NOMO-1 (cell line): ENCODE measurements at regions not wholly inside any gene's neighbourhood (a gene's known extent, or its start where the extent isn't known, plus 50 kb on each side); places are given as distances from the start of the nearest gene placed in this dataset.

ENCODE experiments used
- DNase-seq, 2 experiments: peaks; one replicate each; lab custom pipeline; 2025; ENCODE audit not compliant: unreplicated experiment in 2 of 2; lab: John Stamatoyannopoulos, UW

GRCh38 chr1:11338284-11338924 is 65.4 kb downstream of the UBIAD1 start:
- DNase-seq = no peak

DNA sequence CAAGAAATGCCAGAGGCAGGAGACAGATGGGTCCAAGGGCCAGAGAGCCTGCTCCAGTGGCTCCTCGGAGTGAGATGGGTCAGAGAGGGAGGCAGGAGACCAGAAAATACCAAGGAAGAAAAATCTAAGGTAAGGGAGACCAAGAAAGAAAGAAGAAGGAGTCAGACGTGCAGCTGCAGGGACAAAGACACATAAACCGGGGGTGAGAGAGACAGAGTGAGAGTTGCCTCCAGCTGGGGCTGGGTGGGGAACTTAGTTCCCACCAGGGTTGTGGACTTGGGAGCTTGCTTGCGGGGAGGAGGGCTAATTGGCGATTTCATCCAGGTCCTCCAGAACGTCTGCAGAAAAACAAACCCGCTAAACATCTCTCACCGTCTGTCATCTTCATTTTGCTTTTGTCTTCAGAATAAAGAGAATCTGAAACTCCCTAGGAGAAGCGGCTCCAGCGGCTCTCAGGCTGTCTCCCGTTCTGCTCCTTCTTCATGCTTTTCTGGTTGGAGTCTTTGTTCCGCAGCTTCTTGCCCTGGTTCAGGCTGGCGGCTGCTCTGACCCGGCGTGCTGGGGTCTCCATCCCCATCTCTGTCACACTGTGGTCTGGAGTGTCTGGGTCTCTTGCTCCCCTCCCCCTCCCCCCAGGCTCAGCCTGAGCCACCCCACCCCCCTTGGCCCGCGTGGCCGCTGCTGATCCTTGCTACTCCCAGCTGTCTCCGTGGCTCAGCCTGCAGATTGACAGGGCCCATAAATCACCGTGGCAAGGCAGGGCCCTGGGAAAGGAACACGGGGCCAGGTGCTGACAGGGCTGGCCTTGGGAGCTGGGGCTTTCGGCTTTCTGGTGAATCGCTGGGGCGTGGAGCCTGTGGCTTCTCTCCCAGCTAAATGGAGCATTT is 66.6 kb downstream of the UBIAD1 start:
- no peak for DNase-seq

GRCh38 chr1:11340233-11340632 is 67.2 kb downstream of the UBIAD1 start:
- DNase-seq = no peak

DNA sequence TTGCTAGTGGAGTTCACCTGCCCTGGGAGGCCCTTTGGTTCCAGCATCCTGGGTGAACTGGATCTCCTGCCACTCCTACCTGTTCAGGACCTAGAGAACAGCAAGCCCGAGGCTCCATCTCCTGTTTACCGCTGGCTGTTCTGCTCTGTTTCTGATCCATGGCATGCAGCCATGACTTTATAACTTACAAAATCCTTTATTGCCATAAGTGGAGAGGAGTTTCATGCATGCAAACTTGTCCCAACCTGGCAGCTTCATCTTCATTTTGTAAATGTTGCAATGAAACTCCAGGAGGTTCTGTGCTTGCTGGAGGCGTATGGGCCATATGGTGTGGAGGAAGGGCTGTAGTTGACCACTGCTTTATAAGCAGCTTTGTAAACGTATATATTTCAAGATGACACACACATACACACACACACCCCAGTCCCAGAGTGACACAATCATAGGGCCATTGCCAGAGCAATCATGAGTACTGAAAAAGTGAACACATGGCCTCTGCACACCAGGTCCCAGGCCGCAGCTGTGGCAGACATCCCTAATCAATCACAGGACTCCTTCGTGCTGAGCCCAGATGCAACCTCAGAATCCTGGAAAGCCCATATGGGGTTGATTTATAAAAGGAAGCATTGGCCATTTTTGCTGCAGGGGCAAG is 69.0 kb downstream of the UBIAD1 start:
- no peak for DNase-seq

DNA sequence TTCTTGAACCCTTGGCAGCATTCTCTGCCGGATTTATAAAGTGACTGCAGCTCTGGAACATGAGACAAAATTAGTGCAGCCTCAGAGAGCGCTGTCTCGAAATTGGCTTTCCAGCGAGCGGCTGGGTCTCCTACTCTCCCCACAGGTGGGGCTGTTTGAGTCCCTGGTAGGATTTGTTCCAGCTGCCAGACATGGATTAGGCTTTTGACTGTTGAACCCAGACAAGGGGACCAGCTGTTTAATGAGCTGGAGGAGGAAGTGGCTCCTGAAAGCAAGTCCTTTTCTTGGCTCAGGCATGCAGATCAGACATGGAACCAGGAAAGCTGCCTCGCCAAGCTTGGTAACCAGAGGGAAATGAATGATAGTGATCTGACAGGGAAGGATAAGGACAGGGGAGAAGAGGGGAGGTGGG is 69.6 kb downstream of the UBIAD1 start:
- no peak for DNase-seq

GRCh38 chr1:11345971-11346715 is 73.1 kb downstream of the UBIAD1 start:
- DNase-seq = no peak

- no peak for DNase-seq
Observed at GRCh38 chr1:11350265-11350664, 77.3 kb downstream of the UBIAD1 start.

DNA sequence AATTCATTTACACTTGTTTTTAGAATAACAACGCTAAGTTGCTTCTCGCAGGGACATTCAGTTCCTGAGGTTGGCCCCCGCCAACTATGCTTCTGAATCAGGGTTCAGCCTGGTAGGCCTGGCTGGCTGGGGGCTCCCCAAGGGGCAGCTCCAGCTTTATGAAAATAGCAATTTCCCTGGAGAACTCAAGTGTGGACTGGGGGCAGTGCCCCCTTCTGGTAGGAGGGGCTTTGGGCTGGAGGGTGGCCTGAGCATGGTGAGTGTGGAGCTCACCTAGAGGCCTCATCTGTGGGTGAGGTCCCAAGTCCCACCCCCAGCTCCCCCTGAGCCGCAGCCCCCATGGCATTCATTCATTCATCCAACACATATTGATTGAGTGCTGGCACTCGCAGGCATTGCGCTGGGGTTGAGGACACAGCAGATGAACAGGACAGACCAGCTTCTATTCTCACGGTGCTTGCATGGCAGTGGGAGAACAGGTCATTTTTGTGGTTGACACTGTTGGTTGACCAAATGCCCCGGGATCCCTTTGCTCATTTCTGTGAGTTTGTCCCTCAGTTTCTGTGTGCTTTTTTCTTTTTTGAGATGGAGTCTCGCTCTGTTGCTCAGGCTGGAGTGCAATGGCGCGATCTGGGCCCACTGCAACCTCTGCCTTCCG is 79.2 kb downstream of the UBIAD1 start:
- DNase-seq = no peak

DNA sequence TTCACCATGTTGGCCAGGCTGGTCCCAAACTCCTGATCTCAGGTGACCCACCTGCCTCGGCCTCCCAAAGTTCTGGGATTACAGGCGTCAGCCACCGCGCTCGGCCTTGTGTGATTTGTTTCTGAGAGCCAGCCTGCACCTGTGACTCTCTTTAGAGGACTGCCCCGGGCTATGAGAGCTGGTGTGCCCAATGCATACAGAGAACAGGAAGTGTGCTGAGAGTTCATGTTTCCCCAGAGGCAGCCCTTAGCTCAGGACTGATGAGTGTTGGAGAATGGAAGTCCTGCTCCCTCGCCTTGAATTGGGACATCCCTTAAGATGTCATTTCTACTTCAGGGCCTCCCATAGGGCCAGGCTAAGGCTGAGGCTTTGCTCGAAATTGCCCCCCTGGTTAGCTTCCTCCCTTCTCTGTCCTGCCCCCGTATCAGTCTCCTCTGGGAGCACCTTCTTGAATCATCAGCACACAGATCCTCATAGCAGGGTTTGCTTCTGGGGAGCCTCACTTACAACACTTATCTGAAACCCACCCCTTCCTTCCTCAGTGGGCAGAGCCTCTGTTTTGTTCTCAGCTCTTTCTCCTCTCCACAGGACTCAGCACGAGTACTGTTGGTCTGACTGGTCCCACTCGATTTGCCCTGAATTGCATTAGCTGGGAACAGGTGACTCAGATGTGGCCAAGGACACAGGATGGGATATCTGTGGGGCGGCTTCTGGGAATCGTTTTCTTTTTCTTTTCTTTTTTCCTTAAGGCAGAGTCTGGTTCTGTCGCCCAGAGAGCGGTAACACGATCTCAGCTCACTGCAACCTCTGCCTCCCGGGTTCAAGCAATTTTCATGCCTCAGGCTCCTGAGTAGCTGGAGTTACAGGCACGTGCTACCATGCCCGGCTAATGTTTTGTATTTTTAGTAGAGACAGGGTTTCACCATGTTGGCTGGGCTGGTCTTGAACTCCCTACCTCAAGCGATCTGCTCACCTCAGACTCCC is 80.1 kb downstream of the UBIAD1 start:
- DNase-seq = no peak

DNA sequence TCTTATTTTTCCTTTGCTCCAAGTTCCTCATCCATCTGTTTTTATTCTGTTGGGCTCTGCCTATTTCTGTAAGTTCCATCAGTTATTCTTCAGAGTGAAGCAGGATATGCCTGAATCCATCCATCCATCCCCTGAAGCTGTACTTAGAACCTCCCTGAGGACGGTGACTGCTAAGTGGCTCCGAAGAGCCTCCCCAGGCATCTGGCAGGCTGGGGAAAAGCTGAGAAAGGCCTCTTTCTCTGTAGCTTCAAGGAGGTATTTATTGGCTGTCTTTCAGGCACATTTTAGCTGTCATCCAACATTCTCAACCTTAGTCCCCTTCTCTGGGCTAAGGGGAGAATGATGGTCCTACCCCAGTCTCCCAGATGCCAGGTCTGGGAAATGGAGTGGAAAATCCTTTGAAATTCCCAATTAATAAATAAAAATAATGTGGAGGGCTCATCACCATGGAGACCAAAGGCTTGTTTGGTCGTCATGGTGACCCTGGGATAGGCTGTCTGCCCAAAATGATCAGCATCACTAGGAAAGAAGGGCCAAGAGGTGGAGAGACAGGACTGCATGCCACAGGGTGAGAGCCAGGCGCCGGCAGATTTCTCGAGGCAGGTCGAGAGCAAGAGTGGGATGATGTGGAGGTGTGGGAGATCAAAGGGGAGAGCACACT is 82.0 kb downstream of the UBIAD1 start:
- DNase-seq = no peak

DNA sequence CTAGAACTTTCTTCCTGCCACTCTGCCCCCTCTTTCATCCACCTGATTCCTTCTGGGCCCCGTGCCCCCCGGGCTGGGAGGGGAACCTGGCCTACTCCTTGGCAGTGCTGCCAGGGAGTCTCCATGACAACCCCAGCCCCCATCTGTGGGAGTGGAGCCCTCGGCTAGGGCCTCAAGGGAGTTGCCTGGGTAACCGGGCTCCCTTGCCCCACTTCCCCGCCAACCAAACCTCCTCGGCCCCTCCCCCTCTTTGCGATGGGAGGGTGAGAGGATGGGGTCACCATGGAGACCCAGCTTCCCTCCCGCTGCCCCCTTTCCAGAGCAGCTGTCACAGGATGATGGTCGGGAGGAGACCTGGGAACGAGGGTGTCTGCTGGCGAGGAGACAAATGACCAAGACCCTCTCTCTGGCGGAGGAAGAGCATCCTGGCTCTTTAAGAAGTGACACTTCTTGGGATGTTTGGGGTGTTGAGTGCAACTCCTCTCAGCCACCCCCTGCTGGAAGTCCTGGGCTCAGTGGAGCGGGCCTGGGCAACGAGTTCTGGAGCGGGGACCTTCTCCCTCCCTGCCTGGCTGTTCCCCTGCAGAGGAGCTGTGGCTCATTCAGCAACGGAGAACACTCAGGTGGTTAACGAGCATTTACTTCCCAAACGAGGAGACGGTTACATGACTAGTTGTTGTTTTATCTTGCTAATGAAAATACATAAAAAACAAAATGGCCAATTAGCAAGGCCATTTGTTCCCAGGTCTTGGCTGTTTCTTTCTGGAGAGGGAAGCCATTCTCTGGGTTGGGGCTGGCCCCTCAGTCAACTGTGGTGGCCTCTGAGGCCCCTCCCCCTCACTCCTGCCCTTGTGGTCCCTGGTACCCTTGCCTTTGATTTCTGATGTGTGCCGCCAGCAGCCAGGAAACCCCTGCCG is 82.8 kb downstream of the UBIAD1 start:
- DNase-seq = no peak

GRCh38 chr1:11357276-11357675 is 84.3 kb downstream of the UBIAD1 start:
- no peak for DNase-seq

DNA sequence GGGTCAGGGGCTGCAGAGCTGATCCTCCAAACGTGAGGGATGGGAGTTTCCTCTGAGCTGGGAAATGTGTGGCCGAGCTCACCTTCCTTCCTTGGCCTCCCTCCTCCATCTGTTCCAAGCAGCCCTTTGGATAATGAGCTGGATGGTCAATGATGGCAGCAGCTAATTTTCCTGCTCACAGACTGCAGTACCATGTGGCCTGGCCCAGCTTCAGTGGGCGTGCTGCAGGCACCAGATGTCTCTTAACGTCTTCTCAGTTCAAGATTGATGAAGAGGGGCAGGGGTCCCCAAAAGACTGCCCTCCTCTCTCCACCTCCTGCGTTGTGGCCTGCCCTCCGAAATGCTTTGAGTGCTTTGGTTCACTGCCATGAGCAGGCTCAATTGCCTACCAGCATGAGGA is 86.0 kb downstream of the UBIAD1 start:
- DNase-seq = no peak

- DNase-seq = no peak
Observed at GRCh38 chr1:11362547-11363021, 89.6 kb downstream of the UBIAD1 start.

- peak in 1 of 2 experiments; percentile 5 for DNase-seq
Observed at GRCh38 chr1:11364170-11364569, 91.2 kb downstream of the UBIAD1 start.

DNA sequence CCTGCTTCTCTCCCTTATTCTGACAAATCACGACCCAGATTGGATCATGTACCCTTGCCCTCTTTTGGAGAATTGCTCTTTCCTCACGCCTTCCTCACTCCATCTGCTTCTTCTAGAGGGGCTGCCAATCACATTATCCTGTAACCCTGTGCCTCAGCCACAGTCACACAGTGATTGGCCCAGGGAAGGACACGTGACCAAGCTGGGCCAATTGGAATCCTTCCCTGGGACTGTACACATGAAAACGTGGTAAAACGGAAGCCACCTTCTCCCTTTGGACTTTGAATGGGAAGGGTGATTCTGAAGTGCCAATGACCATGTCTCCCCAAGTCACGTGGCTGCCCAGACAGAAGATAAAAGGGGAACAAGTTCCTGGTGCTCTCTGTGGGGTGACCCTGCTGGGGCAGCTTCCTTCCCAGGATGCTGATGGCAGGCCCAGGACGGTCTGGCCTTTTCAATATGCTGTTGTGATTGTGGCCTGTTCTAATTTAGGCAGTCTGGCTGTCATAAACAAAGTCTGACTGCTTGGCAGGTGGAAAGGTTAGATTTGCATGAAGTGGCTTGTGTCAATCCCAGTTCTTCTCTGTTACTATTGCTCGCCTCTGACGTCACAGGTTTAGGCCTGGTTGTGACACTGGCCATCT is 92.9 kb downstream of the UBIAD1 start:
- DNase-seq = no peak
